ENCODE measurements at regions not wholly inside any gene's neighbourhood (a gene's known extent, or its start where the extent isn't known, plus 50 kb on each side); places are given as distances from the start of the nearest gene placed in this dataset.

- DNase-seq (ENCODE audit: low spot score): no peak
- in situ Hi-C loops (cut with MboI; ENCODE audit: low sequenced_read_pairs, unreplicated experiment): no loop called here
- TF ChIP-seq, protein P1, sequence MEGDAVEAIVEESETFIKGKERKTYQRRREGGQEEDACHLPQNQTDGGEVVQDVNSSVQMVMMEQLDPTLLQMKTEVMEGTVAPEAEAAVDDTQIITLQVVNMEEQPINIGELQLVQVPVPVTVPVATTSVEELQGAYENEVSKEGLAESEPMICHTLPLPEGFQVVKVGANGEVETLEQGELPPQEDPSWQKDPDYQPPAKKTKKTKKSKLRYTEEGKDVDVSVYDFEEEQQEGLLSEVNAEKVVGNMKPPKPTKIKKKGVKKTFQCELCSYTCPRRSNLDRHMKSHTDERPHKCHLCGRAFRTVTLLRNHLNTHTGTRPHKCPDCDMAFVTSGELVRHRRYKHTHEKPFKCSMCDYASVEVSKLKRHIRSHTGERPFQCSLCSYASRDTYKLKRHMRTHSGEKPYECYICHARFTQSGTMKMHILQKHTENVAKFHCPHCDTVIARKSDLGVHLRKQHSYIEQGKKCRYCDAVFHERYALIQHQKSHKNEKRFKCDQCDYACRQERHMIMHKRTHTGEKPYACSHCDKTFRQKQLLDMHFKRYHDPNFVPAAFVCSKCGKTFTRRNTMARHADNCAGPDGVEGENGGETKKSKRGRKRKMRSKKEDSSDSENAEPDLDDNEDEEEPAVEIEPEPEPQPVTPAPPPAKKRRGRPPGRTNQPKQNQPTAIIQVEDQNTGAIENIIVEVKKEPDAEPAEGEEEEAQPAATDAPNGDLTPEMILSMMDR (IDR thresholded peaks at IDR 0.05; ENCODE audit: borderline replicate concordance, control extremely low read depth, extremely low read depth, insufficient read depth, missing control alignments): no peak
These were observed 104.9 kb upstream of the ZNF536 start for GRCh38 chr19:30267332-30267731.

DNA sequence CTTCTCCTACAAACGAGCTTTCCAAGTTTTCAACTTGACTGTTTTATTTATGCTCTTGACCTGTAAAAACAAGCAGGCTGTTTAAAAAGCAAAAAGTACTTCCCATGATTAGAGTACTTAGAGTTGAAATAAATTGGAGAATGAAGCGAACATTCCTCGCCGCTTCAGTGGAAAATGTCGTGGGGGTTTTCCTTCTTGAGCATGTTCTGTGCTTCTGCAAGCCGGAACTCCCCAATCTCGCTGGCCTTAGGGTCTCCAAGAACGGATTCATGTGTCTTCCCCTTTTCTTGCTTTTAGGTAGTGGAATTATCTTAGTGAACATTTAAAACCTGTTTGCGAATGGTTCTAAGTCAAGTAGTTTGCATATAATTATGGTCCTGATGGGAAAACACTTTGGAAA, 103.6 kb upstream of the ZNF536 start:
- DNase-seq (ENCODE audit: low spot score): no peak
- TF ChIP-seq, protein P1 (IDR thresholded peaks at IDR 0.05; ENCODE audit: borderline replicate concordance, control extremely low read depth, extremely low read depth, insufficient read depth, missing control alignments): no peak
- in situ Hi-C loops (cut with MboI; ENCODE audit: low sequenced_read_pairs, unreplicated experiment): no loop called here

- no peak for DNase-seq (ENCODE audit: low spot score)
- TF ChIP-seq, protein P1 (IDR thresholded peaks at IDR 0.05; ENCODE audit: borderline replicate concordance, control extremely low read depth, extremely low read depth, insufficient read depth, missing control alignments): no peak
- in situ Hi-C loops (cut with MboI; ENCODE audit: low sequenced_read_pairs, unreplicated experiment): no loop called here
These were observed 102.5 kb upstream of the ZNF536 start for GRCh38 chr19:30269638-30270037.

DNA sequence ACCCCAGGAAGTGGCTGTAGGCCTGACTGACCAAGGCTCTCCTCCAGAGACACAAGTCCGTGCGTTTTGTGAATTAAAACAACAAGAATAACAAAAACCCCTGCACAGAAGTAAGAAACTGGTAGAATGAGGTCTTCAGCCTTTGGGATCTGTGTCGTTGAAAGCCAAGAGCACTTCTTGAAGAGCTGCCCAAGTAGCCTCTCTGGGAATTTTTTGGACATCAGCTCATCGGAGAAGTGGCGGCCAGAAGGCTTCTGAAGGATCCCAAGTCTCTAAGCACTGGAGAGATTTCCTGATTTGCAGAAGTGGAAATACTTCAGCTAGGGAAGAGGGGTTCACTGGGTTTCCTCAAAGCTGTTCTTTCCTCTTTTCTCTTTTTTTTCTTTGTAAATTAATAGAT, 100.4 kb upstream of the ZNF536 start:
- in situ Hi-C loops (cut with MboI; ENCODE audit: low sequenced_read_pairs, unreplicated experiment): no loop called here
- TF ChIP-seq, protein P1 (IDR thresholded peaks at IDR 0.05; ENCODE audit: borderline replicate concordance, control extremely low read depth, extremely low read depth, insufficient read depth, missing control alignments): no peak

DNA sequence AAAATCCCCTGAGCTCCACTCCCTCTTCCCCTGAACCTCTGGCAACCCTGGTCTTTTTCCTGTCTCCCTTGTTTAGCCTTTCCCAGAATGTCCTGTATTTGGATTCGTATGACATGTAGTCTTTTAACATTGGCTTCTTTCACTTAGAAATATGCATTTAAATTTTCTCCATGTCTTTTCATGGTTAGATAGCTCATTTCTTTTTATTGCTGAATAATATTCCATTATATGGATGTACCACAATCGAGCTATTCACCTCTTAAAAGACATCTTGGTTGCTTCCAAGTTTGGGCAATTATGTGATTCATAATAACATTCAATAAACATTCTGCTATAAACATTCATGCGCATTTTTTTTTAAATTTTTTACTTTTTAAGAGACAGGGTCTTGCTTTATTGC, 99.6 kb upstream of the ZNF536 start:
- in situ Hi-C loops (cut with MboI; ENCODE audit: low sequenced_read_pairs, unreplicated experiment): no loop called here
- no peak for DNase-seq (ENCODE audit: low spot score)
- TF ChIP-seq, protein P1 (IDR thresholded peaks at IDR 0.05; ENCODE audit: borderline replicate concordance, control extremely low read depth, extremely low read depth, insufficient read depth, missing control alignments): no peak

More for the DNA sequence above, 100.4 kb upstream of the ZNF536 start:
- no peak for DNase-seq (ENCODE audit: low spot score)

GRCh38 chr19:30273184-30273583, 99.0 kb upstream of the ZNF536 start:
- TF ChIP-seq, protein P1 (IDR thresholded peaks at IDR 0.05; ENCODE audit: borderline replicate concordance, control extremely low read depth, extremely low read depth, insufficient read depth, missing control alignments): no peak
- in situ Hi-C loops (cut with MboI; ENCODE audit: low sequenced_read_pairs, unreplicated experiment): no loop called here
- no peak for DNase-seq (ENCODE audit: low spot score)

- in situ Hi-C loops (cut with MboI; ENCODE audit: low sequenced_read_pairs, unreplicated experiment): no loop called here
- DNase-seq (ENCODE audit: low spot score): no peak
- TF ChIP-seq, protein P1 (IDR thresholded peaks at IDR 0.05; ENCODE audit: borderline replicate concordance, control extremely low read depth, extremely low read depth, insufficient read depth, missing control alignments): no peak
These were observed 97.2 kb upstream of the ZNF536 start for GRCh38 chr19:30274987-30275386.
